ENCODE measurements at regions not wholly inside any gene's neighbourhood (a gene's known extent, or its start where the extent isn't known, plus 50 kb on each side); places are given as distances from the start of the nearest gene placed in this dataset.

DNA sequence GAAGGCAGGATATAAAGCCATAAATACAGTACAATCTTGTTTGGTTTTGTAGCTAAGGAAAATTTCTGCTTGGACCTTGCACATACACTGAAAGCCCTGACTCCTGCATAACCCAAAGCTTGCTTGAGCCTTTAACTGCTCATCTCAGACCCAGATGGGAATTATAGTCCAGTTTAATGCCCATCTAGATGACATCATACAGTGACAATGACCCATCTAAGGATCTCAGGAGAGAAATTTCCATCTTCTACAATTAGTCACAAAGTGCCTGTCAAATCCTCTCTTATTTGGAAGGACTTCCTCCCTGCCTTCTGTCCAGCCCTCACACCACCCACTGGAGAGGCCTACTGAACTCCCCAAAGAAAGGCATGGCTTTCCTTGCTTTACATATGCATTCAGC lies 69.3 kb downstream of the BTBD3 start (continued):
- TF ChIP-seq OVOL2 (CRISPR knock-in tag; IDR thresholded peaks at IDR 0.05; ENCODE audit: borderline replicate concordance), result no peak
- TF ChIP-seq SOX15 (CRISPR knock-in tag; IDR thresholded peaks at IDR 0.05), result no peak
- TF ChIP-seq, protein P1, sequence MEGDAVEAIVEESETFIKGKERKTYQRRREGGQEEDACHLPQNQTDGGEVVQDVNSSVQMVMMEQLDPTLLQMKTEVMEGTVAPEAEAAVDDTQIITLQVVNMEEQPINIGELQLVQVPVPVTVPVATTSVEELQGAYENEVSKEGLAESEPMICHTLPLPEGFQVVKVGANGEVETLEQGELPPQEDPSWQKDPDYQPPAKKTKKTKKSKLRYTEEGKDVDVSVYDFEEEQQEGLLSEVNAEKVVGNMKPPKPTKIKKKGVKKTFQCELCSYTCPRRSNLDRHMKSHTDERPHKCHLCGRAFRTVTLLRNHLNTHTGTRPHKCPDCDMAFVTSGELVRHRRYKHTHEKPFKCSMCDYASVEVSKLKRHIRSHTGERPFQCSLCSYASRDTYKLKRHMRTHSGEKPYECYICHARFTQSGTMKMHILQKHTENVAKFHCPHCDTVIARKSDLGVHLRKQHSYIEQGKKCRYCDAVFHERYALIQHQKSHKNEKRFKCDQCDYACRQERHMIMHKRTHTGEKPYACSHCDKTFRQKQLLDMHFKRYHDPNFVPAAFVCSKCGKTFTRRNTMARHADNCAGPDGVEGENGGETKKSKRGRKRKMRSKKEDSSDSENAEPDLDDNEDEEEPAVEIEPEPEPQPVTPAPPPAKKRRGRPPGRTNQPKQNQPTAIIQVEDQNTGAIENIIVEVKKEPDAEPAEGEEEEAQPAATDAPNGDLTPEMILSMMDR (IDR thresholded peaks at IDR 0.05), result no peak
- TF ChIP-seq, protein P2, sequence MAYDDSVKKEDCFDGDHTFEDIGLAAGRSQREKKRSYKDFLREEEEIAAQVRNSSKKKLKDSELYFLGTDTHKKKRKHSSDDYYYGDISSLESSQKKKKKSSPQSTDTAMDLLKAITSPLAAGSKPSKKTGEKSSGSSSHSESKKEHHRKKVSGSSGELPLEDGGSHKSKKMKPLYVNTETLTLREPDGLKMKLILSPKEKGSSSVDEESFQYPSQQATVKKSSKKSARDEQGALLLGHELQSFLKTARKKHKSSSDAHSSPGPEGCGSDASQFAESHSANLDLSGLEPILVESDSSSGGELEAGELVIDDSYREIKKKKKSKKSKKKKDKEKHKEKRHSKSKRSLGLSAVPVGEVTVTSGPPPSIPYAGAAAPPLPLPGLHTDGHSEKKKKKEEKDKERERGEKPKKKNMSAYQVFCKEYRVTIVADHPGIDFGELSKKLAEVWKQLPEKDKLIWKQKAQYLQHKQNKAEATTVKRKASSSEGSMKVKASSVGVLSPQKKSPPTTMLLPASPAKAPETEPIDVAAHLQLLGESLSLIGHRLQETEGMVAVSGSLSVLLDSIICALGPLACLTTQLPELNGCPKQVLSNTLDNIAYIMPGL (CRISPR knock-in tag; IDR thresholded peaks at IDR 0.05), result no peak
- TF ChIP-seq NFATC4 (CRISPR knock-in tag; IDR thresholded peaks at IDR 0.05), result no peak
- TF ChIP-seq ZBTB21 (CRISPR knock-in tag; IDR thresholded peaks at IDR 0.05; ENCODE audit: borderline replicate concordance), result no peak
- TF ChIP-seq ZMAT4 (CRISPR knock-in tag; IDR thresholded peaks at IDR 0.05), result no peak
- TF ChIP-seq ATF2 (CRISPR knock-in tag; IDR thresholded peaks at IDR 0.05; ENCODE audit: borderline replicate concordance, low read depth), result no peak
- no peak for TF ChIP-seq JAZF1 (CRISPR knock-in tag; IDR thresholded peaks at IDR 0.05)
- TF ChIP-seq TEAD4 (CRISPR knock-in tag; IDR thresholded peaks at IDR 0.05), result no peak

GRCh38 chr20:11987526-11987925 lies 69.8 kb downstream of the BTBD3 start:
- ChIA-PET POLR2A (no interaction called here), CTCF (no interaction called here)
- Mint-ChIP-seq H3K9me3 (peaks cover 7% of the 10 kb centered on the region), H3K36me3 (peaks cover 5% of the 10 kb centered on the region; the same call in 1 of the 2 replicates), H3K27me3 (ENCODE audit: low read depth) (peaks cover 6% of the 10 kb centered on the region), H3K4me1 (peaks cover 23% of the 10 kb centered on the region), H3K4me3 (no peak overlapping the region), H3K27ac (no peak overlapping the region)
- TF ChIP-seq, protein P3, sequence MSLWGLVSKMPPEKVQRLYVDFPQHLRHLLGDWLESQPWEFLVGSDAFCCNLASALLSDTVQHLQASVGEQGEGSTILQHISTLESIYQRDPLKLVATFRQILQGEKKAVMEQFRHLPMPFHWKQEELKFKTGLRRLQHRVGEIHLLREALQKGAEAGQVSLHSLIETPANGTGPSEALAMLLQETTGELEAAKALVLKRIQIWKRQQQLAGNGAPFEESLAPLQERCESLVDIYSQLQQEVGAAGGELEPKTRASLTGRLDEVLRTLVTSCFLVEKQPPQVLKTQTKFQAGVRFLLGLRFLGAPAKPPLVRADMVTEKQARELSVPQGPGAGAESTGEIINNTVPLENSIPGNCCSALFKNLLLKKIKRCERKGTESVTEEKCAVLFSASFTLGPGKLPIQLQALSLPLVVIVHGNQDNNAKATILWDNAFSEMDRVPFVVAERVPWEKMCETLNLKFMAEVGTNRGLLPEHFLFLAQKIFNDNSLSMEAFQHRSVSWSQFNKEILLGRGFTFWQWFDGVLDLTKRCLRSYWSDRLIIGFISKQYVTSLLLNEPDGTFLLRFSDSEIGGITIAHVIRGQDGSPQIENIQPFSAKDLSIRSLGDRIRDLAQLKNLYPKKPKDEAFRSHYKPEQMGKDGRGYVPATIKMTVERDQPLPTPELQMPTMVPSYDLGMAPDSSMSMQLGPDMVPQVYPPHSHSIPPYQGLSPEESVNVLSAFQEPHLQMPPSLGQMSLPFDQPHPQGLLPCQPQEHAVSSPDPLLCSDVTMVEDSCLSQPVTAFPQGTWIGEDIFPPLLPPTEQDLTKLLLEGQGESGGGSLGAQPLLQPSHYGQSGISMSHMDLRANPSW (CRISPR knock-in tag; conservative IDR thresholded peaks at IDR 0.05; ENCODE audit: low read depth), result no peak
- TF ChIP-seq RORB (CRISPR knock-in tag; IDR thresholded peaks at IDR 0.05) (no peak), PREB (CRISPR knock-in tag; IDR thresholded peaks at IDR 0.05; ENCODE audit: borderline replicate concordance) (no peak)
- no peak for DNase-seq (ENCODE audit: low spot score)
- no peak for ATAC-seq

GRCh38 chr20:11989018-11989771 lies 71.5 kb downstream of the BTBD3 start:
- ChIA-PET POLR2A (no interaction called here), CTCF (interaction anchor here (1.4 kb wide), 1 partner anchor 23 kb away, joined by 5 read pairs; no protein-coding TSS in a partner anchor)
- no peaks in the 10 kb centered on the region; the same call in 1 of the 2 replicates for H3K27me3 Mint-ChIP-seq (ENCODE audit: low read depth)
- TF ChIP-seq TEAD4 (CRISPR knock-in tag; IDR thresholded peaks at IDR 0.05) (no peak), ATF2 (CRISPR knock-in tag; IDR thresholded peaks at IDR 0.05; ENCODE audit: borderline replicate concordance, low read depth) (no peak), ELF4 (CRISPR knock-in tag; IDR thresholded peaks at IDR 0.05; ENCODE audit: low read depth) (no peak), CREM (CRISPR knock-in tag; IDR thresholded peaks at IDR 0.05) (no peak), ETV6 (CRISPR knock-in tag; IDR thresholded peaks at IDR 0.05) (no peak), MYBL2 (CRISPR knock-in tag; IDR thresholded peaks at IDR 0.05) (no peak)
- TF ChIP-seq, protein P4, sequence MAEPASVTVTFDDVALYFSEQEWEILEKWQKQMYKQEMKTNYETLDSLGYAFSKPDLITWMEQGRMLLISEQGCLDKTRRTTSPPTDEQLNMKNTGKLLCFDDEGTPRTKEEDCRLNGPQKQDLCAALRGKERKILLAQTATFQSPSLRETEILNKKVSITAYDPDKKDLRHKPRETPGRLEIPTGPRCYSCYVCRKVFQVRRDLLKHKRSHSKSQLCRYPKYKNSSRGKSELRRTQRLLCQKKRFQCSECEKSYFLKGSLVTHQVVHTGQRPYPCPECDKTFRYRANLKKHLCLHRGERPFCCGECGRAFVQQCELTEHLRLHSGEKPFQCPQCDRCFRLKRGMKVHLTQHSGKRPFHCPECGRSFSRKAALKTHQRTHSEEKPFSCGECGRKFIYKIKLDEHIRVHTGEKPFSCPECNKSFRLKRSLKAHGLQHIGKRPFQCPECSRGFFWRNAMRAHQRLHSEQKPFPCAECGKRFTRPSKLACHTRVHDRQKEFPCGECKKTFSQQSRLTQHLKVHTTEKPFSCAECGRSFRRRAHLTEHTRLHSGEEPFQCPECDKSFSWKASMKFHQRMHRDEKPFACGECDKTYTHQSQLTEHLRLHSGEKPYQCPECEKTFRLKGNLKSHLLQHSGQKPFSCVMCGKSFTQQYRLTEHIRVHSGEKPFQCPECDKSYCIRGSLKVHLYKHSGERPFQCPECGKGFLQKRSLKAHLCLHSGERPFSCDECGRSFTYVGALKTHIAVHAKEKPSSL (CRISPR knock-in tag; conservative IDR thresholded peaks at IDR 0.05), result no peak
- TF ChIP-seq, protein P5, sequence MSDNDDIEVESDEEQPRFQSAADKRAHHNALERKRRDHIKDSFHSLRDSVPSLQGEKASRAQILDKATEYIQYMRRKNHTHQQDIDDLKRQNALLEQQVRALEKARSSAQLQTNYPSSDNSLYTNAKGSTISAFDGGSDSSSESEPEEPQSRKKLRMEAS (CRISPR knock-in tag; IDR thresholded peaks at IDR 0.05), result no peak

More at GRCh38 chr20:11989018-11989771, 71.5 kb downstream of the BTBD3 start:
- DNase-seq (ENCODE audit: low spot score) (no peak), ATAC-seq (no peak)
- no peak overlapping the region for H3K27ac Mint-ChIP-seq
- H3K4me3 Mint-ChIP-seq, result no peak overlapping the region
- peaks cover 4% of the 10 kb centered on the region; the same call in 1 of the 2 replicates for H3K36me3 Mint-ChIP-seq
- peaks cover 31% of the 10 kb centered on the region for H3K4me1 Mint-ChIP-seq
- H3K9me3 Mint-ChIP-seq, result peaks cover 8% of the 10 kb centered on the region

Data from WTC11 (cell line).